ENCODE measurements at regions not wholly inside any gene's neighbourhood (a gene's known extent, or its start where the extent isn't known, plus 50 kb on each side); places are given as distances from the start of the nearest gene placed in this dataset.

GRCh38 chr16:87068762-87069150, 248.4 kb downstream of the C16orf95 start:
- Mint-ChIP-seq H3K4me1 (ENCODE audit: low read depth) (no peaks in the 10 kb centered on the region), H3K4me3 (no peak overlapping the region), H3K27ac (no peak overlapping the region), H3K9me3 (no peaks in the 10 kb centered on the region), H3K27me3 (peaks cover 51% of the 10 kb centered on the region), H3K36me3 (ENCODE audit: low read depth) (no peaks in the 10 kb centered on the region)
- no peak for DNase-seq

- H3K36me3 Mint-ChIP-seq (ENCODE audit: low read depth): no peaks in the 10 kb centered on the region
- no peak overlapping the region for H3K4me3 Mint-ChIP-seq
- H3K9me3 Mint-ChIP-seq: no peaks in the 10 kb centered on the region
- no peak for DNase-seq
- peaks cover 36% of the 10 kb centered on the region for H3K27me3 Mint-ChIP-seq
- H3K4me1 Mint-ChIP-seq (ENCODE audit: low read depth): no peaks in the 10 kb centered on the region
- H3K27ac Mint-ChIP-seq: no peak overlapping the region
These were observed 246.5 kb downstream of the C16orf95 start for GRCh38 chr16:87070657-87071056.

DNA sequence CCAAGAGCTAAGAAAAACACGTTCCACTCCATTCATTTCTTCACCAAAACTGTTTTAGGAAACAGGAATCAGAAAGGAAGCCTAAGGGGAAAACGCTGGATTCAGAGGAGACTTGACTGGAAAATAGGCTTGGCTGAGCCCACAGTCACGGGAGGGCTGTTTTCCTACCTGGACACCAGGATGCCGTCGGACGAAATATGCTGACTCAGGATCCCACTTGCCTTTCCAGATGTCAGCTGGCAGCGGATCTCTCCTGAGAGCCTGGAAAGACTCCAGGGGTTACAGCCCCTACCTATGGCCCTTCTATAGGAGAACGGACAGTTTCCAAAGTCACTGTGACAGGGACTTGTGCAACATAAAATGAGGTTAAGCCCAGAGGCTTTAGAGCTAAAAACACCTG, 245.1 kb downstream of the C16orf95 start:
- no peak for DNase-seq
- Mint-ChIP-seq H3K27me3 (peaks cover 29% of the 10 kb centered on the region), H3K36me3 (ENCODE audit: low read depth) (no peaks in the 10 kb centered on the region), H3K4me1 (ENCODE audit: low read depth) (no peaks in the 10 kb centered on the region), H3K4me3 (no peak overlapping the region), H3K9me3 (no peaks in the 10 kb centered on the region), H3K27ac (no peak overlapping the region)

DNA sequence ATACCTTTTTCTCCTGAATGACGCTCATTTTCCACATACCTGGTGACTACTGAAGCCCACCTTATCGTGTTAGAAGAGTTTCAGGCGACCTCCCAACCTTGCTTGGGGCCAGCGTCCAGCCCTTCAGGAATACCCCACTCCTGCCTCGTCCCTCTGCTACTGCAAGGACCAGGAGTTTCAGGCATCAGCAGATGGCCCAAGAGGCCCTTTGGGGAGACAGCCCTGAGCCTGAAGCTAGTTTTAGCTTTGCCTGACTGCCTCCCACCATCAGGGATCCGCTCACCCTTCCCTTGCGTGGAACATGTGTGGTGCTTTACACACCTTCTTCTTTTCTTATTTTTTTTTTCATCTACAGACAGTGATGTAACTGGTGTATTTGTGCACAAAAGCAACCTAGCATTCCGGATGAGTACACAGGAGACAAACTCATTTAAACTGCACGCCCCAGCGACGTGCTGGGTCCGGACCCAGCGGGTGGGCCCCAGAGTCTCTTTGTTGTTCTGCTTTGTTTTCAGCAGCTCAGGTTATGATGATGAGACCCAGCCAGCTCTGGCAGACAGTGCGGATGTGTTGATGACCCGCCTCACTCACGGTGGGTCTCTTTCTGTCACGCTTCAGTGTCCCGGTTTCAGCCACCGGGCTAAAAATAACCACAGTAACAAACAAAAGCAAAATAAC, 242.4 kb downstream of the C16orf95 start:
- Mint-ChIP-seq H3K4me3 (no peak overlapping the region), H3K9me3 (peaks cover 11% of the 10 kb centered on the region), H3K27ac (no peak overlapping the region), H3K36me3 (ENCODE audit: low read depth) (no peaks in the 10 kb centered on the region), H3K4me1 (ENCODE audit: low read depth) (no peaks in the 10 kb centered on the region), H3K27me3 (peaks cover 13% of the 10 kb centered on the region)
- DNase-seq: no peak

GRCh38 chr16:87075319-87075860, 241.8 kb downstream of the C16orf95 start:
- Mint-ChIP-seq H3K27me3 (peaks cover 9% of the 10 kb centered on the region), H3K27ac (no peak overlapping the region), H3K4me3 (no peak overlapping the region), H3K36me3 (ENCODE audit: low read depth) (no peaks in the 10 kb centered on the region), H3K9me3 (peaks cover 14% of the 10 kb centered on the region), H3K4me1 (ENCODE audit: low read depth) (no peaks in the 10 kb centered on the region)
- DNase-seq: no peak

DNA sequence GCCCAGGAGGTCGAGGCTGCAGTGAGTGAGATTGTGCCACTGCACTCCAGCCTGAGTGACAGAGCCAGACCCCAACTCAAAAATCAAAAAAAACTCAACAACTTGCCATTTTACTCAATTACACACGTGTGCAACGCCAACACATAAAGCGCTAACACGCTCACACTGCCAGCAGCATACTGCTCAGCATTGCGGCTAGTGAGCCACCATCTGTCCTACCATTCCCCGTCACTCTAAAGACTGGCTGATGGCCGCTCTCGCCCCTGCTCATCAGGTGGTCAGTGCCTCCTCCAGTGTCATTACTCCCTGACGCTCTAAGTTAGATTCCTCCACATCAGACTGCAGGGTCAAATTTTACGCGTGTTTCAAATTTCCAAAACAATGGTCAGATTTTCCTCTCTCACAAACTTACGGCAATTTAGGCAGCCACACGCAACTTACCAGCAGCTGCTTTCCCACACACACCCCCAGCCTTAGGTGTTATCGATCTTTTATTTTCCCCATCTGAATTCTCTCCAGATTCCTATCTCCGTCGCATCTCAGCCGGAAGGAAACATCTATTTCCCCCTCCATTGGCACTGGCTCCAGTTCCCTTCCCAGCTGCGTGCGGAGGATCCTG, 240.8 kb downstream of the C16orf95 start:
- no peak overlapping the region for H3K27ac Mint-ChIP-seq
- peaks cover 4% of the 10 kb centered on the region for H3K27me3 Mint-ChIP-seq
- H3K4me3 Mint-ChIP-seq: no peak overlapping the region
- DNase-seq: no peak
- peaks cover 22% of the 10 kb centered on the region for H3K9me3 Mint-ChIP-seq
- no peaks in the 10 kb centered on the region for H3K36me3 Mint-ChIP-seq (ENCODE audit: low read depth)
- no peaks in the 10 kb centered on the region for H3K4me1 Mint-ChIP-seq (ENCODE audit: low read depth)

DNA sequence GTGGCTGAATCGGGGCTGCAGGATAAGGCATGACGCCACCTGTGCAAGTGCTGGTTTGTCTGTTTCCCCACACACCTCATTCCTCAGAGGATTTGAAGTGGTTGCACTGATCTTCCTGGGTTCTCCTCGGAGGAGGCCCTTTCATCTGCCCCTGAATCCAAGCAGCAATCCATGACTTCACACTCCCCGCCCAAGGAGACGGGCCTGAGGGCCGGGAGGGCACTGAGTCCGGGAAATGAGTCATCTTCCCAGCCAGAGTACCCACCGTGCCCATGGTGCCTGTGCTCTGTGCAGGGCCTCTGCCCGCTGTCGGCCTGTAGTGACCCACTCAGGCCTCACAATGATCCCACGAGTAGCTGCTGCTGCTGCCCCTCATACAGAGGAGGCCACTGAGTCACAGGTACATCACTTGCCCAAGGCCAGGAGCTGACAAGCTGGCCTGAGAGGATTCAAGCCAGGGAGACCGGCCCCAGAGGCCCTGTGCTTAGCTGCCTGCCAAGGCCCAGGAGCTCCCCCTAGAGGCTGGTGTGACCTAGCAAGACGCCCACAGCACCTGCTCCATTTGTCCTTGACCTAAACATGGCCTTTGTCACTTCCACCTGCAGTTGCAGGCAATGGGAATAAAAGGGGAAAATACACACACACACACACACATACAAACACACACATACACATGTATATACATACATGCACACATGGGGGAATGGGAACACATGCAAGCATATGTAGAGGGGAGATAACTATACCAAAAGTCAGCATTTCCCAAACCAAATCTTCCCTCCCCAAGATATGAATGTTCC, 240.0 kb downstream of the C16orf95 start:
- Mint-ChIP-seq H3K9me3 (peaks cover 23% of the 10 kb centered on the region), H3K27me3 (peaks cover 4% of the 10 kb centered on the region), H3K36me3 (ENCODE audit: low read depth) (no peaks in the 10 kb centered on the region), H3K4me3 (no peak overlapping the region), H3K4me1 (ENCODE audit: low read depth) (no peaks in the 10 kb centered on the region), H3K27ac (no peak overlapping the region)
- DNase-seq: peak; percentile 46

GRCh38 chr16:87077750-87078127, 239.5 kb downstream of the C16orf95 start:
- Mint-ChIP-seq H3K27me3 (peaks cover 4% of the 10 kb centered on the region), H3K9me3 (peaks cover 23% of the 10 kb centered on the region), H3K4me1 (ENCODE audit: low read depth) (no peaks in the 10 kb centered on the region), H3K4me3 (no peak overlapping the region), H3K36me3 (ENCODE audit: low read depth) (no peaks in the 10 kb centered on the region), H3K27ac (no peak overlapping the region)
- DNase-seq: no peak

DNA sequence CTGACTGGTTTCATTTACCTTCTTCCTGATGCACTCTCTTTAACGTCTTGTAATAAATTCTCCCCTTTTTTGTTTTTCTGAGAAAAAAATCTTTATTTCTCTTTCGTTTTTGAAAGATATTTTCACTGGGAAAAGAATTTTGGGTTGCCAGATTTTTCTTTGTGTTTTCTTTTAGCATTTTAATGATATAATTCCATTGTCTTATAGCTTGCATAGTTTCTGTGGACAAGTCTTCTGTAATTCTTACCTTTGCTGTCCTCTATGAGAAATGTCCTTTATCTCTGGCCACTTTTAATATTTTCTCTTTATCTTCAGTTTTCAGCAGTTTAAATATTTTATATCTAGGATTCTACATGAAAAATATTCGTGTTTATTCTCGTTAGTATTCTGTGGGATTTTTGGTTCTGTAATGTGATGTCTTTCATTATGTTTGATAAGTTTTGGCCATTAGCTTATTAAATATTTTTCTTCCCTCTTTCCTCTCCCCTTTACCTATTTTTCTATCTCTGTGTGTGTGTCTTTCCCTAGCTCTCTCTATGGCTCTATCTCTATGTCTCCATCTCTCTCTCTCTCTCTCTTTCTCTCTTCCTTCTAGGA, 236.5 kb downstream of the C16orf95 start:
- Mint-ChIP-seq H3K27ac (no peak overlapping the region), H3K27me3 (peaks cover 7% of the 10 kb centered on the region), H3K4me1 (ENCODE audit: low read depth) (no peaks in the 10 kb centered on the region), H3K4me3 (no peak overlapping the region), H3K36me3 (ENCODE audit: low read depth) (no peaks in the 10 kb centered on the region), H3K9me3 (peaks cover 31% of the 10 kb centered on the region)
- DNase-seq: no peak

DNA sequence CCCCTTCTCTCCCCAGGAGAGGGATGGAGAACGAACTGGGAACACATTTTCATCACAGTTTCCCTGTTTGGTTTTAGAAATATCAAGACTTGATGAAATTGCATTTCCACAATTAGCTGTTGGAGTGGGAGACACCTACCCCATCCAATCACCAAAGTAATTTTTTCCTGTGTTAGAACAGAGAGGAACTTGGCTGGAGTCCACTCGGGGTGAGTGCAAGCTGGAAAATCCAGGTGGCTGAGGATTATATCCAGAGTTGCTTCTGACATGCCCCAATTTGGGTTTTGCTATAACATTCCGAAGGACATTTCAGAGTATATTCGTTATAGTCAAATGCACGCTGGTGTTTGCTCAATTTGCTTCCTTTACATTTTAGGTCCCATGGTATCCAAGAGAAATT, 231.8 kb downstream of the C16orf95 start:
- Mint-ChIP-seq H3K4me1 (ENCODE audit: low read depth) (no peaks in the 10 kb centered on the region), H3K9me3 (peaks cover 16% of the 10 kb centered on the region), H3K36me3 (ENCODE audit: low read depth) (no peaks in the 10 kb centered on the region), H3K27ac (no peak overlapping the region), H3K4me3 (no peak overlapping the region), H3K27me3 (peaks cover 3% of the 10 kb centered on the region)
- DNase-seq: no peak

DNA sequence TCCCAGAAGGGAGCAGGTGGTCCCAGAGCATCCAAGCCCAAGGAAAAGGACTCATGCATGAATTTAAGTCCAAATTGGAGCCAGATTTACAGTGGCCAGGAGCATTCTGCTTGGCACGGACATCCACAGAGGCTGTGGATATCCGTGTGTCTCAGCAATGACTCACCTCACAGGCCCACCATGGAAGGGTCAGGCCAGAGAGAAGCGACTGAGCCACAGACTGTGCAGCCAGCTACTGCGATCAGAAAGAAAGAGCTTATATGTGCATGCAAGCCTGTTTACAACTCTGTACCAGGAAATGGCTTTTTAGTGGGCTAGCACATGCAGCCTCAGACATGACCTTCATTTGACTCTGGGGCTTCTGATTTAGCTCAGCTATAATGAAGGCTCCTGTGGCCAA, 231.0 kb downstream of the C16orf95 start:
- no peaks in the 10 kb centered on the region for H3K4me1 Mint-ChIP-seq (ENCODE audit: low read depth)
- no peak overlapping the region for H3K27ac Mint-ChIP-seq
- H3K27me3 Mint-ChIP-seq: peaks cover 3% of the 10 kb centered on the region
- no peak for DNase-seq
- peaks cover 10% of the 10 kb centered on the region for H3K9me3 Mint-ChIP-seq
- H3K4me3 Mint-ChIP-seq: no peak overlapping the region
- H3K36me3 Mint-ChIP-seq (ENCODE audit: low read depth): no peaks in the 10 kb centered on the region

GRCh38 chr16:87086575-87086974, 230.6 kb downstream of the C16orf95 start:
- H3K4me3 Mint-ChIP-seq: no peak overlapping the region
- peaks cover 7% of the 10 kb centered on the region for H3K27me3 Mint-ChIP-seq
- no peak overlapping the region for H3K27ac Mint-ChIP-seq
- H3K4me1 Mint-ChIP-seq (ENCODE audit: low read depth): no peaks in the 10 kb centered on the region
- H3K9me3 Mint-ChIP-seq: peaks cover 8% of the 10 kb centered on the region
- H3K36me3 Mint-ChIP-seq (ENCODE audit: low read depth): no peaks in the 10 kb centered on the region
- DNase-seq: no peak

DNA sequence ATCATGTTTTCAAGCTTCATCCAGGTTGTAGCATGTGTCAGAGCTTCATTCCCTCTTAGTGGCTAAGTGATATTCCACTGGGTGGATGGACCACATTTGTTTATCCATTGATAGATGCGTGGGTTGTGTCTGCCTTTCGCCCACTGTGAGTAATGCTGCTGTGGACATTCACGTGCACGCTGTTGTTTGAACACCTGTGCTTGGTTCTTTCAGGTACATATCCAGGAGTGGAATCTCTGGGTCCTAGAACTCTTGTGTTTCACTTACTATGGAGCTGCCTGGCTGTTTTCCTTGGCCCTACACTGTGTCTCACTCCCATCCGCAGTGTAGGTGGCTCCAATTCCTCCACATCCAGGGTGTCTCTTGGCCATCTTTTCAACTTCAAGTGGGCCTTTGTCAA, 224.2 kb downstream of the C16orf95 start:
- H3K4me3 Mint-ChIP-seq: no peak overlapping the region
- H3K36me3 Mint-ChIP-seq (ENCODE audit: low read depth): no peaks in the 10 kb centered on the region
- DNase-seq: no peak
- H3K27ac Mint-ChIP-seq: no peak overlapping the region
- H3K9me3 Mint-ChIP-seq: no peaks in the 10 kb centered on the region
- H3K4me1 Mint-ChIP-seq (ENCODE audit: low read depth): no peaks in the 10 kb centered on the region
- peaks cover 8% of the 10 kb centered on the region for H3K27me3 Mint-ChIP-seq

GRCh38 chr16:87093804-87094555, 223.2 kb downstream of the C16orf95 start:
- H3K4me1 Mint-ChIP-seq (ENCODE audit: low read depth): no peaks in the 10 kb centered on the region
- H3K9me3 Mint-ChIP-seq: no peaks in the 10 kb centered on the region
- no peak overlapping the region for H3K27ac Mint-ChIP-seq
- no peak for DNase-seq
- no peaks in the 10 kb centered on the region for H3K36me3 Mint-ChIP-seq (ENCODE audit: low read depth)
- peaks cover 8% of the 10 kb centered on the region for H3K27me3 Mint-ChIP-seq
- H3K4me3 Mint-ChIP-seq: no peak overlapping the region
